Adrenal gland (tissue), 9 donors: ENCODE measurements at regions not wholly inside any gene's neighbourhood (a gene's known extent, or its start where the extent isn't known, plus 50 kb on each side); places are given as distances from the start of the nearest gene placed in this dataset.

Source experiments
- DNase-seq, 7 donors: peaks; one replicate each; pipeline ENCODE4 v3.0.0-alpha.2; 2019 to 2020
- H3K27ac ChIP-seq, 5 donors: fragments of 200-600 bp; sonication (generic) in 4 of 5; 1 replicate in 3 of 5; 2 replicates in 2 of 5; pipeline versions ENCODE4 v1.5.1 to v1.8.0; 2016 to 2020; ENCODE audit warnings: mild to moderate bottlenecking in 1 of 5
- H3K27me3 ChIP-seq: fragments of 200-600 bp; 2 replicates; pipeline ENCODE4 v1.8.0; 2021
- H3K36me3 ChIP-seq, 2 donors: fragments of 200-600 bp; replicated peaks in 1 of 2; 1 replicate in 1 of 2; 2 replicates in 1 of 2; pipeline versions ENCODE4 v1.5.1 to v1.8.0; 2018 to 2022
- H3K4me1 ChIP-seq, 2 donors: fragments of 200-600 bp; replicated peaks in 1 of 2; 1 replicate in 1 of 2; 2 replicates in 1 of 2; pipeline versions ENCODE4 v1.5.1 to v1.8.0; 2018 to 2021
- H3K4me3 ChIP-seq, 4 donors: fragments of 200-600 bp; sonication (generic) in 3 of 4; one replicate each; pipeline ENCODE4 v1.5.1; 2016 to 2018
- H3K9me3 ChIP-seq, 3 donors: fragments of 200-600 bp; sonication (generic) in 1 of 3; replicated peaks in 1 of 3; 1 replicate in 2 of 3; 2 replicates in 1 of 3; pipeline versions ENCODE4 v1.5.1 to v1.8.0; 2016 to 2021
- CTCF ChIP-seq, 6 experiments: fragments of 450-650 bp in 4 of 6; fragments of 200-600 bp in 2 of 6; sonication (generic) in 1 of 6; IDR thresholded peaks; 1 replicate in 5 of 6; 2 replicates in 1 of 6; pipeline versions ENCODE4 v1.5.1 to v1.8.0; 2016 to 2021; ENCODE audit warnings: antibody characterized with exemption in 6 of 6, mild to moderate bottlenecking in 2 of 6, moderate library complexity in 1 of 6
- POLR2A ChIP-seq, 2 donors: fragments of 450-650 bp; IDR thresholded peaks; one replicate each; pipeline ENCODE4 v1.6.1; 2017; ENCODE audit warnings: antibody characterized with exemption in 2 of 2, mild to moderate bottlenecking in 2 of 2, moderate library complexity in 1 of 2
- WGBS, 4 donors: extraction: QIAGEN DNeasy Blood & Tissue Kit in 2 of 4; methylation state at CpG; one replicate each; pipeline versions ENCODE4 v1.1.5 to v1.1.7; 2013 to 2017; 5-methylcytosine and 5-hydroxymethylcytosine counted together
- intact Hi-C, 2 donors: fragments of 100-400 bp; cut with DNase I; formaldehyde crosslinking; loops; one replicate each; pipeline versions ENCODE4 v1.14.1 to v1.15.0; 2022 to 2023
- donor health status: healthy with polysubstance abuse.
- donor health status: Bipolar disorder and iron deficiency.
- donor health status: DM: yes; HTN: yes; CAD: no.
- donor health status: DM: no; HTN: no; CAD: no.
- donor health status: DM: no; HTN: no; CAD: no.

GRCh38 chr7:155951554-155952158 is 139.4 kb upstream of the SHH start:
- peak in 1 of 2 donors; percentile 74 for TF ChIP-seq POLR2A (IDR thresholded peaks at IDR 0.05)
- TF ChIP-seq CTCF (IDR thresholded peaks at IDR 0.05), result no peak
- peaks cover 27 to 35% of the 10 kb centered on the region in 2 donors for H3K4me1 ChIP-seq
- no peaks in the 10 kb centered on the region for H3K9me3 ChIP-seq
- DNase-seq, result peak; percentile 90 to 98 (median 97)
- no peaks in the 10 kb centered on the region for H3K27me3 ChIP-seq
- intact Hi-C loops, result no loop called here
- peak overlapping the region; percentile 40 to 97 (median 95) for H3K27ac ChIP-seq
- no peaks in the 10 kb centered on the region for H3K36me3 ChIP-seq
- WGBS, 4 donors, result 45 to 53% (median 49%) methylated on average over 11 to 21 of the region's 21 CpGs
- peak overlapping the region in 1 of 4 donors; percentile 41 for H3K4me3 ChIP-seq

- Histone ChIP-seq H3K27me3 (no peaks in the 10 kb centered on the region), H3K4me3 (no peak overlapping the region), H3K36me3 (no peaks in the 10 kb centered on the region), H3K4me1 (peaks cover 27 to 35% of the 10 kb centered on the region in 2 donors), H3K9me3 (no peaks in the 10 kb centered on the region), H3K27ac (peak overlapping the region; percentile 40 to 97 (median 95))
- TF ChIP-seq POLR2A (IDR thresholded peaks at IDR 0.05) (peak; percentile 8 to 67), CTCF (IDR thresholded peaks at IDR 0.05) (no peak)
- intact Hi-C loops, result no loop called here
- DNase-seq, result peak in 4 of 7 donors; percentile 36 to 52 (median 40)
- 36 to 59% (median 44%) methylated on average over 13 to 14 of the region's 14 CpGs for WGBS, 4 donors
Measured at GRCh38 chr7:155950898-155951553, 138.8 kb upstream of the SHH start.

GRCh38 chr7:155948845-155949244 is 136.6 kb upstream of the SHH start:
- intact Hi-C loops, result no loop called here
- Histone ChIP-seq H3K9me3 (no peaks in the 10 kb centered on the region), H3K4me1 (peaks cover 27 to 33% of the 10 kb centered on the region in 2 donors), H3K36me3 (no peaks in the 10 kb centered on the region), H3K27ac (peak overlapping the region in 2 of 5 donors; percentile 37 to 57), H3K27me3 (no peaks in the 10 kb centered on the region), H3K4me3 (no peak overlapping the region)
- no peak for DNase-seq
- 87 to 91% (median 90%) methylated on average over 10 of the region's 10 CpGs for WGBS, 4 donors
- TF ChIP-seq POLR2A (IDR thresholded peaks at IDR 0.05) (no peak), CTCF (IDR thresholded peaks at IDR 0.05) (no peak)

GRCh38 chr7:155948423-155948822 is 136.2 kb upstream of the SHH start:
- H3K27me3 ChIP-seq, result no peaks in the 10 kb centered on the region
- intact Hi-C loops, result no loop called here
- TF ChIP-seq POLR2A (IDR thresholded peaks at IDR 0.05) (no peak), CTCF (IDR thresholded peaks at IDR 0.05) (no peak)
- no peaks in the 10 kb centered on the region for H3K36me3 ChIP-seq
- H3K4me3 ChIP-seq, result no peak overlapping the region
- H3K27ac ChIP-seq, result peak overlapping the region in 3 of 5 donors; percentile 28 to 57 (median 37)
- H3K4me1 ChIP-seq, result peaks cover 27 to 28% of the 10 kb centered on the region in 2 donors
- no peak for DNase-seq
- WGBS, 4 donors, result 74 to 93% (median 89%) methylated on average over 5 to 6 of the region's 6 CpGs
- no peaks in the 10 kb centered on the region for H3K9me3 ChIP-seq
